ENCODE measurements at regions not wholly inside any gene's neighbourhood (a gene's known extent, or its start where the extent isn't known, plus 50 kb on each side); places are given as distances from the start of the nearest gene placed in this dataset.

DNA sequence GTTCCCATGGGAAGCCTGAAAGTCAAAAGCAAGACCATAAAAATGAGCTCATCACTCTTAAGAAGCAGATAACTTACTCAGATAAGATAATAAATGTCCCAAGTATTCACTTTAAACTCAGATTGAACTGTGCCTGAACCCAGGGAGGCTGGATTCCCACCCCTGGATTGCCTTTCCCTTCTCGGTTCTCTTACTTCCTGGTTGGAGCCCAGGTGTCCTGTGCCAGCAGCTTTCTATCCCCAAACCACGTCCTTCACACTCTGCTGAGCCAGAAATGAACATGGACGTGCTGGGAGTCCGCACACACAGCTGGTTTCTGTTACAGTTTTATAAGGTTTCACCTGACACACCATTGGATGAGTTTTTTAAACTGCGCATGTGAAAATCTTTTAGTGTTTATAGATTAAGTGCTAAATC is 636.2 kb upstream of the IGFBP3 start:
- no peak for TF ChIP-seq GATA2 (IDR thresholded peaks at IDR 0.05; ENCODE audit: low read depth, low read length)
- no peak for TF ChIP-seq GATA3 (IDR thresholded peaks at IDR 0.05; ENCODE audit: low read depth, low read length)

Measured in SH-SY5Y (cell line).